WERI-Rb-1 (cell line): ENCODE measurements at regions not wholly inside any gene's neighbourhood (a gene's known extent, or its start where the extent isn't known, plus 50 kb on each side); places are given as distances from the start of the nearest gene placed in this dataset.

Experiments
- DNase-seq: peaks from one replicate; pipeline ENCODE4 v3.0.0-alpha.2; 2020
- H3K27ac ChIP-seq: fragments of 250-450 bp; sonication (Bioruptor Pico); 2 replicates; pipeline ENCODE4 v1.5.1; 2020; ENCODE audit warnings: mild to moderate bottlenecking, moderate library complexity
- H3K27me3 ChIP-seq: fragments of 250-450 bp; sonication (Bioruptor Pico); 2 replicates; pipeline ENCODE4 v1.5.1; 2021; ENCODE audit warnings: mild to moderate bottlenecking, low read depth, moderate library complexity; ENCODE audit not compliant: insufficient read depth, severe bottlenecking
- H3K36me3 ChIP-seq: fragments of 250-450 bp; sonication (Bioruptor Pico); 2 replicates; pipeline ENCODE4 v1.5.1; 2020; ENCODE audit warnings: mild to moderate bottlenecking, moderate library complexity
- H3K4me3 ChIP-seq: 2 replicates; pipeline ENCODE4 v1.5.1; 2011; ENCODE audit warnings: low read depth, mild to moderate bottlenecking, control low read depth, low read length
- H3K9me3 ChIP-seq: fragments of 250-450 bp; sonication (Bioruptor Pico); 2 replicates; pipeline ENCODE4 v1.5.1; 2021; ENCODE audit warnings: mild to moderate bottlenecking, moderate library complexity; ENCODE audit not compliant: severe bottlenecking
- CTCF ChIP-seq: IDR thresholded peaks from 2 replicates; pipeline ENCODE4 v1.5.1; 2011; ENCODE audit warnings: low read depth, mild to moderate bottlenecking, control low read depth, inconsistent platforms, low read length

GRCh38 chr18:10205151-10205550 is 249.3 kb upstream of the APCDD1 start:
- Histone ChIP-seq H3K36me3 (no peaks in the 10 kb centered on the region), H3K9me3 (peaks cover 3% of the 10 kb centered on the region), H3K27me3 (no peaks in the 10 kb centered on the region), H3K4me3 (no peak overlapping the region), H3K27ac (no peak overlapping the region)
- TF ChIP-seq CTCF = no peak
- no peak for DNase-seq

- H3K36me3 ChIP-seq = no peaks in the 10 kb centered on the region
- DNase-seq = no peak
- no peak for TF ChIP-seq CTCF
- no peak overlapping the region for H3K4me3 ChIP-seq
- no peaks in the 10 kb centered on the region for H3K27me3 ChIP-seq
- no peak overlapping the region for H3K27ac ChIP-seq
- H3K9me3 ChIP-seq = peaks cover 3% of the 10 kb centered on the region
These were observed 246.6 kb upstream of the APCDD1 start for GRCh38 chr18:10207682-10208345.

DNA sequence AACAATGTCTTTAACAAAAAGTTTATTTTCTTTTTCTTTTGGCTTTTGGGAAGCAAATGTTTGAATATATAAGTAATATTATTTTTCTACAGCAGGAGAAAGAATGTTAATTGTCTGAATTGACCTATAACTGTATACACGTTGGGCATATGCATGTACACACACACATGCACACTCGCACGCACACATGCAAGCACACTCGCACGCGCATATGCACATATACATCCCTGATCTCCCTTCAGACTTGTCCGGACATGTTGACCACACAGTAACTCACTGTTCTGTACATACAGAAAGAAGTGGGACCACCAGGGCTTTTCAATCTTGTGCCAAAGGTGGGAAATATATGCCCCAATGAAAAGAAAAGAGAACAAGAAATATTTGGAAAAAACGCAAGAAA is 245.1 kb upstream of the APCDD1 start:
- H3K27me3 ChIP-seq = no peaks in the 10 kb centered on the region
- no peak overlapping the region for H3K27ac ChIP-seq
- DNase-seq = no peak
- no peak overlapping the region for H3K4me3 ChIP-seq
- H3K36me3 ChIP-seq = no peaks in the 10 kb centered on the region
- peaks cover 3% of the 10 kb centered on the region for H3K9me3 ChIP-seq
- TF ChIP-seq CTCF = no peak

- DNase-seq = no peak
- H3K27ac ChIP-seq = no peak overlapping the region
- peaks cover 3% of the 10 kb centered on the region for H3K9me3 ChIP-seq
- TF ChIP-seq CTCF = no peak
- no peaks in the 10 kb centered on the region for H3K36me3 ChIP-seq
- H3K4me3 ChIP-seq = no peak overlapping the region
- H3K27me3 ChIP-seq = no peaks in the 10 kb centered on the region
These were observed 244.3 kb upstream of the APCDD1 start for GRCh38 chr18:10210057-10210633.

GRCh38 chr18:10213526-10213925 is 240.9 kb upstream of the APCDD1 start:
- peaks cover 3% of the 10 kb centered on the region for H3K9me3 ChIP-seq
- H3K4me3 ChIP-seq = no peak overlapping the region
- no peak for TF ChIP-seq CTCF
- H3K36me3 ChIP-seq = no peaks in the 10 kb centered on the region
- no peaks in the 10 kb centered on the region for H3K27me3 ChIP-seq
- no peak for DNase-seq
- no peak overlapping the region for H3K27ac ChIP-seq

GRCh38 chr18:10215446-10215845 is 239.0 kb upstream of the APCDD1 start:
- DNase-seq = no peak
- no peak for TF ChIP-seq CTCF
- no peak overlapping the region for H3K4me3 ChIP-seq
- H3K36me3 ChIP-seq = no peaks in the 10 kb centered on the region
- H3K27ac ChIP-seq = no peak overlapping the region
- H3K27me3 ChIP-seq = no peaks in the 10 kb centered on the region
- H3K9me3 ChIP-seq = no peaks in the 10 kb centered on the region
